ENCODE measurements at regions not wholly inside any gene's neighbourhood (a gene's known extent, or its start where the extent isn't known, plus 50 kb on each side); places are given as distances from the start of the nearest gene placed in this dataset.
"Not testable (repeated sequence)": the region's sequence is repeated elsewhere in the genome, so short reads cannot be mapped to it uniquely, and the experiment has no call there.

- no peak for DNase-seq (ENCODE audit: low spot score)
Observed at GRCh38 chr18:49731860-49732311, 81.4 kb downstream of the ACAA2 start.

GRCh38 chr18:49731421-49731841 lies 81.9 kb downstream of the ACAA2 start:
- no peak for DNase-seq (ENCODE audit: low spot score)

- DNase-seq (ENCODE audit: low spot score) = no peak
Observed at GRCh38 chr18:49730951-49731391, 82.4 kb downstream of the ACAA2 start.

- no peak for DNase-seq (ENCODE audit: low spot score)
Observed at GRCh38 chr18:49728542-49728941, 84.8 kb downstream of the ACAA2 start.

GRCh38 chr18:49727816-49728215 lies 85.5 kb downstream of the ACAA2 start:
- DNase-seq (ENCODE audit: low spot score) = no peak

GRCh38 chr18:49726675-49726963 lies 86.7 kb downstream of the ACAA2 start:
- DNase-seq (ENCODE audit: low spot score) = no peak

- peak; percentile 60 for DNase-seq (ENCODE audit: low spot score)
Observed at GRCh38 chr18:49725809-49726674, 87.3 kb downstream of the ACAA2 start.

GRCh38 chr18:49723648-49724180 lies 89.6 kb downstream of the ACAA2 start:
- DNase-seq (ENCODE audit: low spot score) = no peak

- no peak for DNase-seq (ENCODE audit: low spot score)
Observed at GRCh38 chr18:49722477-49722876, 90.9 kb downstream of the ACAA2 start.

GRCh38 chr18:49721981-49722380 lies 91.4 kb downstream of the ACAA2 start:
- no peak for DNase-seq (ENCODE audit: low spot score)

- not testable (repeated sequence) for DNase-seq (ENCODE audit: low spot score)
Observed at GRCh38 chr18:49720944-49721343, 92.4 kb downstream of the ACAA2 start.

- DNase-seq (ENCODE audit: low spot score) = no peak
Observed at GRCh38 chr18:49717617-49718016, 95.7 kb downstream of the ACAA2 start.

GRCh38 chr18:49716035-49716434 lies 97.3 kb downstream of the ACAA2 start:
- no peak for DNase-seq (ENCODE audit: low spot score)

GRCh38 chr18:49709347-49709690 lies 104.0 kb downstream of the ACAA2 start:
- no peak for DNase-seq (ENCODE audit: low spot score)

GRCh38 chr18:49708662-49709346 lies 104.5 kb downstream of the ACAA2 start:
- DNase-seq (ENCODE audit: low spot score) = no peak

GRCh38 chr18:49707599-49707998 lies 105.7 kb downstream of the ACAA2 start:
- no peak for DNase-seq (ENCODE audit: low spot score)

GRCh38 chr18:49704334-49704733 lies 109.0 kb downstream of the ACAA2 start:
- DNase-seq (ENCODE audit: low spot score) = no peak

GRCh38 chr18:49701190-49701589 lies 112.1 kb downstream of the ACAA2 start:
- no peak for DNase-seq (ENCODE audit: low spot score)

- no peak for DNase-seq (ENCODE audit: low spot score)
Observed at GRCh38 chr18:49699303-49699702, 114.0 kb downstream of the ACAA2 start.

- no peak for DNase-seq (ENCODE audit: low spot score)
Observed at GRCh38 chr18:49698525-49699025, 114.8 kb downstream of the ACAA2 start.

- DNase-seq (ENCODE audit: low spot score) = no peak
Observed at GRCh38 chr18:49697757-49698524, 115.4 kb downstream of the ACAA2 start.

GRCh38 chr18:49697049-49697448 lies 116.3 kb downstream of the ACAA2 start:
- DNase-seq (ENCODE audit: low spot score) = no peak
